GM21367 (cell line): ENCODE measurements at regions not wholly inside any gene's neighbourhood (a gene's known extent, or its start where the extent isn't known, plus 50 kb on each side); places are given as distances from the start of the nearest gene placed in this dataset.

ENCODE experiments used
- ATAC-seq: cut with Tn5 transposase; IDR thresholded peaks from one replicate; pipeline ENCODE4 v1.9.1; 2021; ENCODE audit not compliant: unreplicated experiment

- no peak for ATAC-seq
Measured at GRCh38 chr9:30661925-30662324, 1722.5 kb upstream of the ACO1 start.

- ATAC-seq: no peak
Measured at GRCh38 chr9:30670805-30671562, 1713.5 kb upstream of the ACO1 start.

- ATAC-seq: no peak
Measured at GRCh38 chr9:30673132-30673531, 1711.3 kb upstream of the ACO1 start.

DNA sequence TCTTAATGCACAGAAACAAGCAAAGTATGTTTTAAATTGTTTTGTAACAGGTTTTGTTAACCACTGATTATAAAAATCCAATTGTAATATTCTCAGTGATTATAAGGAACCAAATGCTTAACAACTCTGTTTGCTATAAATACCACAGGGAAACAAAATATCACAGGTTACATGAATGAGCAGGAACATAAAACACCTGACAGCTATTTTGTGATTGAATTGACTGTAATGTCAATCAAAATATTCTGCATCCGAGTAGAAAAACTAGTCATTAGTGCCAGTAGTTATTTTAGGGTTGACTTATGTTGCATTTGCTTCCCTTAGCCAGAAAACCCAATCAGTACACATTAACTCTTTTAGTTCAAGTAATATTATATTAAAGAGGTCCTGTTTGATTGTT, 1707.8 kb upstream of the ACO1 start:
- no peak for ATAC-seq

DNA sequence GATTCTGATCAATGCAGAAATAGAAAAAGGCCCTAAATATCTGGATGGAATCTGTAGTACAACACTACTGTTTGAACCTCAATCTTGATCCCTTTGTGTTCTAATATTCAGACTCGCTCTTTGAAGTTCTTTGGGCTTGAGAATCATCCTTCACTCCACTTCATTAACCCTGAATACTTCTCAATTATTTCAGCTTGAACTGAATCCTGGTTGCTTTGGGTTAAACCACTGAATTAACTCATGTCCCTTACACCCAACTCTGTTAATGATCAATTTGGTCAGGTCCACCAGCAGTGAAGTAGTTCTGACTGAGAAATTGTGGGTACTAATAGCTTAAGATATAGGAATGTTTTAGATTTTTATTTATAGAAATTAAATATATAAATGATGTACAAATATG, 1707.2 kb upstream of the ACO1 start:
- no peak for ATAC-seq

- ATAC-seq: no peak
Measured at GRCh38 chr9:30688801-30689200, 1695.6 kb upstream of the ACO1 start.

DNA sequence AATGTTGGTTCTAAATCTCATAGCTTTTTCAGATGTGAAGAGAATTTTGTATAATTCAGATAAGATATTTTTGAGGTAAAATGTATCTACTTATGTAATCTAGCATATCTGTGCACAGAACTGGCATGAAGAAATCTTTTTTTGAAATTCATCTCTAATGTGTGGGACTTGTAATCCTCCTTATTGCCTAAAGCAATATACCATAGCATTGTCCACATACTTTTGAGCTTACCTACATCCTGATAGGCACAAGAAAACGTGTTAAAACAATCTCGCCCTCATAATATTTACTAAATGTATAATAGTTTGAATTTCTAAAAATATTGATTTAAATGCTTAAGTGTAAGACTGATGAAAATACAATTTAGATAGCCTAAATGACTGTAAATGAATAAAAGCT, 1686.5 kb upstream of the ACO1 start:
- no peak for ATAC-seq

GRCh38 chr9:30711591-30711990, 1672.9 kb upstream of the ACO1 start:
- ATAC-seq: no peak

GRCh38 chr9:30713243-30713642, 1671.2 kb upstream of the ACO1 start:
- no peak for ATAC-seq

DNA sequence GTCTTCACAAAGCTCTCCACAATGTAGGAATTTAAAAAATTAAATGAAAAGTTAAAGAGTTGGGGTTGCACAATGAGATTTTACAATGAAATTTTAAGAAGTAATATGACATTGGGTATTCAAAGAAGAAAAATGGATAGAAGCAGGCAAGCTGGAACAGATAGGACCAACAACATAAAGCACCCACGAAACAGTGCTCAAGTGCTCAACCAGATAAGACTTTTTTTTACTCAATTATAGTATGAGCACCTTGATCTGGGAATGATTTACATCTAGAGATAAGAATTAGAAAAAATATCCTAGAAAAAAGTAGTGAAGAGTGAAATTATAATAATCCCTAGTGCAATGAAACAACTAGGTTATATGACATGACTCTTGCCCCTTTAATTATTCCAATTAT, 1670.1 kb upstream of the ACO1 start:
- no peak for ATAC-seq

GRCh38 chr9:30718483-30718882, 1666.0 kb upstream of the ACO1 start:
- ATAC-seq: no peak

DNA sequence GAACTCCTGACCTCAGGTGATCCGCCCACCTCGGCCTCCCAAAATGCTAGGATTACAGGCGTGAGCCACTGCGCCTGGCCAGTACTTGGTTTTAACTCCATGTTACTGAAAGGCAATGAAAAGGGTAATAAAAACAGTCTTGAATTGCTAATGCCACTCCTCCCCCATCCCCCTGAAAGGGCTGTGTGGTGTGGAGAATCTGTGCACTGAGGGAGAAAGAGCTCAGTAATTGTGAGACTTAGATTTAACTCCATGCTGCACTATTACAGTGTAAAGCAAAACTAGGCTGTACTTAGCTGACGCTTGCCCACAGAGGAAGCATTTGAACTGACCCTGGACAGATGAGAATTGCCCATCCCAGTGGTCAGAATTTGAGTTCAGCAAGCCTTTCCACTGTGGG, 1662.4 kb upstream of the ACO1 start:
- ATAC-seq: no peak

DNA sequence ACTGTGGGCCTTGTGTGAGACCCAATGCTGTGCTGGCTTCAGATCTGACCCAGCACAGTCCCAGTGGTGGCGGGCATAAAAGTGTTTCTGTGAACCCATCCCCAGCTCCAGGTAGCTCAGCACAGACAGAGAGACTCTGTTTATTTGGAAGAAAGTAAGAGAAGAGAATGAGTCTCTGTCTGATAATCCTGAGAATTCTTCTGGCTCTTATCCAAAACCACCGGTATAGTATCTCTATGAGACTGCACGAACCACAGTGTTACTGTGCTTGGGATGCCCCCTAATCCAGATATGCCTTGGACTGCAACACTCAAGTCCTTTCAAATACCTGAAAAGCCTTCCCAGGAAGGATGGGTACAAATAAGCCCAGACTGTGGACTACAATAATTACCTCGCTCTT, 1660.8 kb upstream of the ACO1 start:
- no peak for ATAC-seq

GRCh38 chr9:30732060-30732459, 1652.4 kb upstream of the ACO1 start:
- ATAC-seq: no peak

GRCh38 chr9:30744871-30745270, 1639.6 kb upstream of the ACO1 start:
- no peak for ATAC-seq

GRCh38 chr9:30746589-30746988, 1637.9 kb upstream of the ACO1 start:
- no peak for ATAC-seq

- ATAC-seq: no peak
Measured at GRCh38 chr9:30757723-30758122, 1626.7 kb upstream of the ACO1 start.

- ATAC-seq: no peak
Measured at GRCh38 chr9:30758726-30759446, 1625.6 kb upstream of the ACO1 start.

- no peak for ATAC-seq
Measured at GRCh38 chr9:30765318-30765717, 1619.1 kb upstream of the ACO1 start.

DNA sequence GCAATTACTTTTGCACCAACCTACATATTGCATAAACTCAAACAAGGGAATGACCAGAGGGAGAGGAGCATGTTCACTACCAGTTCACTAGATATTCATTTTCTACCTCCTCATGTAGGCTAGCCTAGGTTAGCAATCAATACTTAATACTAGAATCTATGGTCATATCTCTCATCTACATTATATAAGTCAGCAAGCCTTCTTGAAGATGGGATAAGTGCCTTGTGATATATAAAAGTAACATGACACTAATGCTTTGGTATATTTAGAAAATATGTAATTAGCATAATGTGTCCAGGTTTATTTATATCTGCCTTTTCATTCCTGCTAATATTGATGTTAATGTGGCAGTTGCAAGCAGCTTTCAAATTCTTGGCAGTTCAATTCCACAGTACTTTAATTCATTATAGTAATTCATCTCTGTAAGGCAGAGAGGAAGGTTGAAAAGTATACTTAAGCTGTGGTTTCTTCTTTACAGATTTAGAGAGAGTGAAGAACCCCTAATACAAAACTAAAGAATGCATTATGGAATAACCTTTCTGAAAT, 1613.2 kb upstream of the ACO1 start:
- ATAC-seq: no peak

- no peak for ATAC-seq
Measured at GRCh38 chr9:30771760-30772159, 1612.7 kb upstream of the ACO1 start.

GRCh38 chr9:30773427-30773826, 1611.0 kb upstream of the ACO1 start:
- no peak for ATAC-seq
